A673 (cell line): ENCODE measurements at regions not wholly inside any gene's neighbourhood (a gene's known extent, or its start where the extent isn't known, plus 50 kb on each side); places are given as distances from the start of the nearest gene placed in this dataset.

Experiments
- BruUV-seq: library from RNA; stranded (reverse); fragments of 400-500 nt; replicated peaks from 2 replicates; lab custom pipeline; 2021; lab: Mats Ljungman, UMichigan
- CTCF ChIA-PET: fragments of 300-600 bp; sonication (Branson Sonifier 250); formaldehyde crosslinking; loops from one replicate; lab custom pipeline; 2022; ENCODE audit warnings: antibody characterized with exemption; lab: Charles Lee
- POLR2A ChIA-PET: fragments of 300-600 bp; sonication (Branson Sonifier 250); formaldehyde crosslinking; loops from one replicate; lab custom pipeline; 2022; ENCODE audit warnings: antibody characterized with exemption; ENCODE audit not compliant: low non-redundant PET; lab: Charles Lee
- DNase-seq: peaks from one replicate; pipeline ENCODE4 v3.0.0-alpha.2; 2015; ENCODE audit warnings: low spot score
- H3K27ac ChIP-seq: fragments of 200-600 bp; sonication (generic); 2 replicates; pipeline ENCODE4 v1.5.1; 2016; ENCODE audit warnings: mixed run types, low read depth, mild to moderate bottlenecking, mixed read lengths, antibody characterized with exemption, low read length; ENCODE audit not compliant: poor library complexity, severe bottlenecking
- H3K27me3 ChIP-seq: fragments of 200-600 bp; sonication (generic); replicated peaks from 2 replicates; pipeline ENCODE4 v1.6.1; 2017; ENCODE audit warnings: mixed run types, low read depth, mild to moderate bottlenecking, mixed read lengths, antibody characterized with exemption, low read length; ENCODE audit not compliant: insufficient read depth, poor library complexity
- H3K36me3 ChIP-seq: fragments of 200-600 bp; sonication (generic); 2 replicates; pipeline ENCODE4 v1.6.1; 2016; ENCODE audit warnings: mixed run types, mild to moderate bottlenecking, mixed read lengths, antibody characterized with exemption, low read length; ENCODE audit not compliant: insufficient read depth, poor library complexity, severe bottlenecking
- H3K4me1 ChIP-seq: fragments of 200-600 bp; sonication (generic); 2 replicates; pipeline ENCODE4 v1.6.1; 2017; ENCODE audit warnings: mixed run types, mild to moderate bottlenecking, mixed read lengths, antibody characterized with exemption, low read length; ENCODE audit not compliant: insufficient read depth, poor library complexity, severe bottlenecking
- H3K4me3 ChIP-seq: fragments of 200-600 bp; sonication (generic); 2 replicates; pipeline ENCODE4 v1.5.1; 2016; ENCODE audit warnings: low read depth, mixed run types, mild to moderate bottlenecking, mixed read lengths, low read length; ENCODE audit not compliant: poor library complexity, severe bottlenecking
- H3K9me3 ChIP-seq: fragments of 200-600 bp; sonication (generic); 2 replicates; pipeline ENCODE4 v1.6.1; 2016; ENCODE audit warnings: mixed run types, low read depth, mild to moderate bottlenecking, mixed read lengths, antibody characterized with exemption, low read length; ENCODE audit not compliant: poor library complexity, severe bottlenecking
- EZH2 ChIP-seq: fragments of 200-600 bp; sonication (generic); IDR thresholded peaks from 2 replicates; pipeline ENCODE4 v1.6.1; 2017; ENCODE audit warnings: borderline replicate concordance, low read depth, mild to moderate bottlenecking, mixed read lengths, antibody characterized with exemption, low read length; ENCODE audit not compliant: poor library complexity, severe bottlenecking
- intact Hi-C: fragments of 100-400 bp; cut with micrococcal nuclease; formaldehyde crosslinking; loops from one replicate; pipeline ENCODE4 v1.10.0; 2022; ENCODE audit not compliant: unreplicated experiment
- TF ChIP-seq, protein P1 (sequence below): fragments of 300-800, 200-600 bp; sonication (generic); conservative IDR thresholded peaks from 2 replicates; pipeline ENCODE4 v1.5.1; 2017; ENCODE audit warnings: low read depth, mild to moderate bottlenecking, antibody characterized with exemption, low read length, moderate library complexity, mixed read lengths

DNA sequence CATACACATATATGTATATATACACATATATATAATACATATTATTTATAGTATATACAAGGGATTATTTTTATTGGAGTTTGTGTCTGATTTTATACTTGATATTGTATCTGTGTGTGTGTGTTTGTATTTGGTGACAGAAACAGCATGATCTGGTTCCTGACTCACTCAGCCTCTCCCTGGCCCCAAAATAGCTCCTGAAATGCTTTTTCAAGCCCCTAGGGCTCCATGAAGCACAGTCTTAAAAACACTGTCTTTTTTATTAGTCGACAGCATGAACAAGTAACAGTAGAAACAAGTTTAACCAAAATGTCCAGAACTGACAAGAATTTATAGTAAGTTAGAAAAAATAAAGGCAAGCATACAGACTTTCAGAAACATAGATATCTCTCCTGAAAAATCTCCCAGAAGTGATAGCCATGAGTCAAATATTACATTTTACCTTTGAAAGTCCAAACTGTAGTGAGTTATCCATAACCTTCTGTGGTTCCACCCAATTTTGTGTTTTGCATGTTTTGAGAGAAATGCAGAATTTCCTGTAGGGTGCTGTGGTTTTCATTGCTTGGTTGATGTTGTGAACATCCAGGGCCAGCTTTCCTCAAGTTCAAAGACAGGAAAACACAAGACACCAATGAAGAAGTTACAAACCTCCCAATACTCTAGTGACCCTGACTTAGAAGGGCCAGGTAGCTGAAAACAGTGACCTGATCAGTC lies 98.5 kb upstream of the CCDC80 start:
- H3K27me3 ChIP-seq = peaks cover 6% of the 10 kb centered on the region
- DNase-seq = no peak
- ChIA-PET CTCF (no interaction called here), POLR2A (no interaction called here)
- intact Hi-C loops = no loop called here
- no peaks in the 10 kb centered on the region for H3K4me1 ChIP-seq
- H3K4me3 ChIP-seq = no peak overlapping the region
- BruUV-seq = no TSS peak
- H3K27ac ChIP-seq = no peak overlapping the region
- TF ChIP-seq, protein P1, sequence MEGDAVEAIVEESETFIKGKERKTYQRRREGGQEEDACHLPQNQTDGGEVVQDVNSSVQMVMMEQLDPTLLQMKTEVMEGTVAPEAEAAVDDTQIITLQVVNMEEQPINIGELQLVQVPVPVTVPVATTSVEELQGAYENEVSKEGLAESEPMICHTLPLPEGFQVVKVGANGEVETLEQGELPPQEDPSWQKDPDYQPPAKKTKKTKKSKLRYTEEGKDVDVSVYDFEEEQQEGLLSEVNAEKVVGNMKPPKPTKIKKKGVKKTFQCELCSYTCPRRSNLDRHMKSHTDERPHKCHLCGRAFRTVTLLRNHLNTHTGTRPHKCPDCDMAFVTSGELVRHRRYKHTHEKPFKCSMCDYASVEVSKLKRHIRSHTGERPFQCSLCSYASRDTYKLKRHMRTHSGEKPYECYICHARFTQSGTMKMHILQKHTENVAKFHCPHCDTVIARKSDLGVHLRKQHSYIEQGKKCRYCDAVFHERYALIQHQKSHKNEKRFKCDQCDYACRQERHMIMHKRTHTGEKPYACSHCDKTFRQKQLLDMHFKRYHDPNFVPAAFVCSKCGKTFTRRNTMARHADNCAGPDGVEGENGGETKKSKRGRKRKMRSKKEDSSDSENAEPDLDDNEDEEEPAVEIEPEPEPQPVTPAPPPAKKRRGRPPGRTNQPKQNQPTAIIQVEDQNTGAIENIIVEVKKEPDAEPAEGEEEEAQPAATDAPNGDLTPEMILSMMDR = no peak
- no peak for TF ChIP-seq EZH2
- H3K36me3 ChIP-seq = no peaks in the 10 kb centered on the region
- no peaks in the 10 kb centered on the region for H3K9me3 ChIP-seq

DNA sequence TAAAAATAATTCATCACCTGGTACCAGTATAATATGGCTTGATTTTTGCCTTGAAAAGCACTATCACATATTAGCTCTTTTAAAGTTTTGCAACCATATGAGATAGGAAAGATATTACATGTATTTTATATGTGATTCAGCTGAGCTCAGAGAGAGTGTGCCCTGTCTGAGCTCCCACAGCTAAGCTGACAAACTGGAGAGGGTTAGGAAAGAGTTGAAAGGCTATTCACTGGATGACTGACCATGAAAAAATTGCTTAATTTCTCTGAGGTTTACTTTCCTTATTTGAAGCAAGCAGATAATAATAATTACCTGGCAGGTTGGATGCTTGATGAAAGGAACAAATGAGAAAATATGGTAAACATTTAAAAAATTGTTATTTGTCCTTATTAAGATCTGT lies 97.4 kb upstream of the CCDC80 start:
- TF ChIP-seq, protein P1 = no peak
- TF ChIP-seq EZH2 = no peak
- Histone ChIP-seq H3K9me3 (no peaks in the 10 kb centered on the region), H3K27me3 (peaks cover 6% of the 10 kb centered on the region), H3K36me3 (no peaks in the 10 kb centered on the region), H3K4me3 (no peak overlapping the region), H3K27ac (no peak overlapping the region), H3K4me1 (no peaks in the 10 kb centered on the region)
- ChIA-PET CTCF (no interaction called here), POLR2A (no interaction called here)
- no peak for DNase-seq
- intact Hi-C loops = no loop called here
- BruUV-seq = no TSS peak

DNA sequence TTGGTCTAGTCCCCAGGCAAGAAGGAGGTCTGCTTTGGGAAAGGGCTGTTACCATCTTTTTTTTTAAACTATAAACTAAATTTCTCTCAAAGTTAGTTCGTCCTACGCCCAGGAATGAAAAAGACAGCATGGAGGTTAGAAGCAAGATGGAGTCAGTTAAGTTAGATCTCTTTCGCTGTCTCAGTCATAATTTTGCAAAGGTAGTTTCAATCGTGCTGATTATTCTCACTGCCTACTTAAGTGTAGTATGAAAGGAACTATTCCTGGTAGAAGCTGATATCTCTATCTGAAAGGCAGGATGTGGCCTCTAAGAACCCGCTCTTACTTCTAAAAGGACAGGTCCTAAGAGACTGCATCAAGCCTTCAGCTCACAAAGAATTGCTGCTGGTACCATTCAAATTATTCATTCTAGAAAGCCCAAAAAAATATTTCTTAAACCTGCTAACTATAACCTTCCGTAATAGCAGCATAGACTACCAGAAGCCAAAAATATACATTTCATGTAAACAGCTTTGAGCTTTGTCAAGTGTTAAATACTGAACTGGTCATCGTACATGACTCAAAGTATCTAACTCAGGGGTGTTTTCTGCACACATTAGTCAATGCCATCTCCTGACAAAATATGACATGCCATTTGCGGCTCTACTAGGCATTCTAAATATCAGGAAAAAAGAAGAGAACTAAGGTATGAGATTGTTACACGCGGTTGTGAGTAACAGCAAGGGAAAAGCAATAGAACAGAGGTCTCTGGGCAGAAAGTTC lies 96.0 kb upstream of the CCDC80 start:
- no peak overlapping the region for H3K27ac ChIP-seq
- intact Hi-C loops = no loop called here
- no peak for DNase-seq
- POLR2A ChIA-PET = no interaction called here
- TF ChIP-seq EZH2 = no peak
- TF ChIP-seq, protein P1 = no peak
- H3K4me3 ChIP-seq = no peak overlapping the region
- H3K9me3 ChIP-seq = no peaks in the 10 kb centered on the region
- CTCF ChIA-PET = no interaction called here
- H3K4me1 ChIP-seq = no peaks in the 10 kb centered on the region
- BruUV-seq = no TSS peak
- peaks cover 6% of the 10 kb centered on the region for H3K27me3 ChIP-seq
- no peaks in the 10 kb centered on the region for H3K36me3 ChIP-seq
